Prostate gland (tissue), 2 donors: ENCODE measurements at regions not wholly inside any gene's neighbourhood (a gene's known extent, or its start where the extent isn't known, plus 50 kb on each side); places are given as distances from the start of the nearest gene placed in this dataset.
A peak's percentile ranks its signal among the peaks of the same experiment; 100 is the strongest.

Experiments used
- DNase-seq: peaks from one replicate; pipeline ENCODE4 v3.0.0-alpha.2; 2019; ENCODE audit warnings: low spot score
- H3K27ac ChIP-seq, 2 donors: fragments of 200-600 bp; sonication (generic); 2 replicates each; pipeline ENCODE4 v1.5.1; 2017 to 2019
- H3K27me3 ChIP-seq: fragments of 200-600 bp; sonication (generic); replicated peaks from 2 replicates; pipeline ENCODE4 v1.5.1; 2019; ENCODE audit not compliant: insufficient read depth
- H3K36me3 ChIP-seq, 2 donors: fragments of 200-600 bp; sonication (generic); 1 replicate in 1 of 2; 2 replicates in 1 of 2; pipeline versions ENCODE4 v1.5.1 to v1.8.1; 2017 to 2019
- H3K4me1 ChIP-seq: fragments of 200-600 bp; sonication (generic); replicated peaks from 2 replicates; pipeline ENCODE4 v1.5.1; 2019
- H3K4me3 ChIP-seq, 2 donors: fragments of 200-600 bp; sonication (generic); 2 replicates each; pipeline ENCODE4 v1.5.1; 2017 to 2019
- H3K9me3 ChIP-seq: fragments of 200-600 bp; sonication (generic); 2 replicates; pipeline ENCODE4 v1.5.1; 2017
- POLR2A ChIP-seq: fragments of 450-650 bp; IDR thresholded peaks from one replicate; pipeline ENCODE4 v1.6.1; 2016; ENCODE audit warnings: antibody characterized with exemption, mild to moderate bottlenecking
- POLR2AphosphoS5 ChIP-seq: sonication (generic); formaldehyde crosslinking; IDR thresholded peaks from one replicate; pipeline ENCODE4 v1.6.1; 2017; ENCODE audit warnings: antibody characterized with exemption
- WGBS: methylation state at CpG from one replicate; pipeline ENCODE4 v1.1.5; 2018; 5-methylcytosine and 5-hydroxymethylcytosine counted together
- intact Hi-C: fragments of 100-400 bp; cut with DNase I; formaldehyde crosslinking; loops from one replicate; pipeline ENCODE4 v1.14.2; 2022
- TF ChIP-seq, protein P1 (sequence below), 4 experiments: fragments of 200-600 bp in 2 of 4; fragments of 450-650 bp in 2 of 4; sonication (generic) in 2 of 4; IDR thresholded peaks; 1 replicate in 3 of 4; 2 replicates in 1 of 4; pipeline ENCODE4 v1.5.1; 2016 to 2019; ENCODE audit warnings: antibody characterized with exemption in 4 of 4, mild to moderate bottlenecking in 2 of 4, moderate library complexity in 2 of 4

GRCh38 chr15:39118510-39118909, 462.4 kb upstream of the THBS1 start:
- WGBS: 31% methylated on average over 2 of the region's 2 CpGs
- DNase-seq: no peak
- no peak overlapping the region for H3K4me3 ChIP-seq
- H3K27me3 ChIP-seq: no peaks in the 10 kb centered on the region
- H3K27ac ChIP-seq: no peak overlapping the region
- intact Hi-C loops: no loop called here
- no peaks in the 10 kb centered on the region for H3K36me3 ChIP-seq
- no peaks in the 10 kb centered on the region for H3K4me1 ChIP-seq
- TF ChIP-seq, protein P1, sequence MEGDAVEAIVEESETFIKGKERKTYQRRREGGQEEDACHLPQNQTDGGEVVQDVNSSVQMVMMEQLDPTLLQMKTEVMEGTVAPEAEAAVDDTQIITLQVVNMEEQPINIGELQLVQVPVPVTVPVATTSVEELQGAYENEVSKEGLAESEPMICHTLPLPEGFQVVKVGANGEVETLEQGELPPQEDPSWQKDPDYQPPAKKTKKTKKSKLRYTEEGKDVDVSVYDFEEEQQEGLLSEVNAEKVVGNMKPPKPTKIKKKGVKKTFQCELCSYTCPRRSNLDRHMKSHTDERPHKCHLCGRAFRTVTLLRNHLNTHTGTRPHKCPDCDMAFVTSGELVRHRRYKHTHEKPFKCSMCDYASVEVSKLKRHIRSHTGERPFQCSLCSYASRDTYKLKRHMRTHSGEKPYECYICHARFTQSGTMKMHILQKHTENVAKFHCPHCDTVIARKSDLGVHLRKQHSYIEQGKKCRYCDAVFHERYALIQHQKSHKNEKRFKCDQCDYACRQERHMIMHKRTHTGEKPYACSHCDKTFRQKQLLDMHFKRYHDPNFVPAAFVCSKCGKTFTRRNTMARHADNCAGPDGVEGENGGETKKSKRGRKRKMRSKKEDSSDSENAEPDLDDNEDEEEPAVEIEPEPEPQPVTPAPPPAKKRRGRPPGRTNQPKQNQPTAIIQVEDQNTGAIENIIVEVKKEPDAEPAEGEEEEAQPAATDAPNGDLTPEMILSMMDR (IDR thresholded peaks at IDR 0.05): no peak
- TF ChIP-seq POLR2AphosphoS5: no peak
- no peak for TF ChIP-seq POLR2A
- H3K9me3 ChIP-seq: no peaks in the 10 kb centered on the region

- no peak for DNase-seq
- intact Hi-C loops: no loop called here
- no peak overlapping the region for H3K4me3 ChIP-seq
- H3K27ac ChIP-seq: no peak overlapping the region
- no peaks in the 10 kb centered on the region for H3K4me1 ChIP-seq
- WGBS: 88% methylated on average over 7 of the region's 7 CpGs
- H3K36me3 ChIP-seq: no peaks in the 10 kb centered on the region
- H3K27me3 ChIP-seq: no peaks in the 10 kb centered on the region
- no peaks in the 10 kb centered on the region for H3K9me3 ChIP-seq
- TF ChIP-seq POLR2AphosphoS5 (no peak), POLR2A (no peak)
- TF ChIP-seq, protein P1 (IDR thresholded peaks at IDR 0.05): no peak
These were observed 456.7 kb upstream of the THBS1 start for GRCh38 chr15:39124155-39124552.

DNA sequence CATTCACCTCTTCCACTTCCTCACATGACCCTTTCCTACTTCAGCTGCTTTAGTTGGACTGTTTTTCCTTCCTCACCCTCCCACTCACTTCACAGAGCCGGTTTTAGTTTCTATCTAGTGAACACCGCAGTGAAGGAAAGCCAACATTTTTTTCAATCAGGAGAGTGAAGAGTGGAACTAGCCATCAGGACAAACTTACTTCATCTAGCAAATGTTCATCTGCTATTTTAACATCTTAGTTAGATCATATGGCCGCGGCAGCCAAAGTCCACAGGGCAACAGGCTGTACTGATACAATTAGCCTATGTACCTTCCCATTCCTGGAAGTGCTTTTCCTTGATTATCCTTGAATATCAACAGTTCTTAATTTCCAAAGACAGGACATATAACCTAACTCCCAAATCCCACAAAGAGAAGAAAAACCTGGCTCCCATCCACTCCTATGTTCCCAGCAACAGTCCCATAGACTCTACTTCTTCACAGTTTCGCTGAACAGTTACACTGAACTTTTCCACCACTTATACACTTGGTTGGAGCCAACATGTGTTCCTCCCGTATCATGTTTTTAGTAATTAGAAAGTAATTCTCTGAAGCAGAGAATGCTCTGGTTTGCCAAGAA, 456.2 kb upstream of the THBS1 start:
- Histone ChIP-seq H3K36me3 (no peaks in the 10 kb centered on the region), H3K4me3 (no peak overlapping the region), H3K27me3 (no peaks in the 10 kb centered on the region), H3K27ac (no peak overlapping the region), H3K4me1 (no peaks in the 10 kb centered on the region), H3K9me3 (no peaks in the 10 kb centered on the region)
- WGBS: 77% methylated on average over 6 of the region's 6 CpGs
- DNase-seq: no peak
- intact Hi-C loops: no loop called here
- TF ChIP-seq POLR2A: no peak
- TF ChIP-seq, protein P1 (IDR thresholded peaks at IDR 0.05): no peak
- no peak for TF ChIP-seq POLR2AphosphoS5

- H3K27ac ChIP-seq: no peak overlapping the region
- no peaks in the 10 kb centered on the region for H3K9me3 ChIP-seq
- no peak overlapping the region for H3K4me3 ChIP-seq
- TF ChIP-seq POLR2A (no peak), POLR2AphosphoS5 (no peak)
- TF ChIP-seq, protein P1 (IDR thresholded peaks at IDR 0.05): no peak
- no peaks in the 10 kb centered on the region for H3K4me1 ChIP-seq
- H3K27me3 ChIP-seq: no peaks in the 10 kb centered on the region
- no peaks in the 10 kb centered on the region for H3K36me3 ChIP-seq
- WGBS: 69% methylated on average over 2 of the region's 2 CpGs
- no peak for DNase-seq
- intact Hi-C loops: no loop called here
These were observed 455.7 kb upstream of the THBS1 start for GRCh38 chr15:39125226-39125625.

DNA sequence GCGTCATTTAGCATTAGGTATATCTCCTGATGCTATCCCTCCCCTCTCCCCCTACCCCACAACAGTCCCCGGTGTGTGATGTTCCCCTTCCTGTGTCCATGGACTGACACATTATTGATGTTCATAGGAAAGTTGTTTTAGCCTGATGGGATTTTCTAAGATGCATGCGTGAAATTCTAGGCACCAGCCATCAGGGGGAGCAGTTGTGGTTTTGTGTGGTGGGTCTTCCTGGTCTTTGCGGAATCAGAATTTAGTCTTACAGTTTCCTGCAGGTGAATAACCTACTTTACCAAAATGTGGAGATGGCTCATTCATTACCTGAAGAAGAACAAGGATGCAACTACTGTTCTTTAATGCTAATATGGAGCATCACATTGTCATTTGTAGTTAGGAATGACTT, 455.0 kb upstream of the THBS1 start:
- no peak for DNase-seq
- 61% methylated on average over 4 of the region's 4 CpGs for WGBS
- Histone ChIP-seq H3K36me3 (no peaks in the 10 kb centered on the region), H3K4me1 (no peaks in the 10 kb centered on the region), H3K4me3 (no peak overlapping the region), H3K27me3 (no peaks in the 10 kb centered on the region), H3K27ac (no peak overlapping the region), H3K9me3 (no peaks in the 10 kb centered on the region)
- TF ChIP-seq POLR2AphosphoS5 (no peak), POLR2A (no peak)
- TF ChIP-seq, protein P1 (IDR thresholded peaks at IDR 0.05): peak in 2 of 4 experiments; percentile 14 to 25
- intact Hi-C loops: no loop called here
